H1 (cell line): ENCODE measurements at regions not wholly inside any gene's neighbourhood (a gene's known extent, or its start where the extent isn't known, plus 50 kb on each side); places are given as distances from the start of the nearest gene placed in this dataset.

Experiments used
- CTCF ChIA-PET: fragments of 300-600 bp; sonication (Branson Sonifier 250); formaldehyde crosslinking; loops from one replicate; lab custom pipeline; 2021; ENCODE audit not compliant: partially characterized antibody; lab: Charles Lee
- POLR2A ChIA-PET: fragments of 300-600 bp; sonication (Branson Sonifier 250); formaldehyde crosslinking; loops from one replicate; lab custom pipeline; 2021; ENCODE audit warnings: inconsistent platforms; ENCODE audit not compliant: partially characterized antibody; lab: Charles Lee
- DNase-seq, 2 experiments: peaks; one replicate each; pipeline versions ENCODE4 v3.0.0 to v3.0.0-alpha.2; 2010 to 2022; ENCODE audit warnings: low spot score in 2 of 2, low read depth in 1 of 2, mixed read lengths in 1 of 2
- FAIRE-seq: peaks from 2 replicates; lab custom pipeline; 2011; peaks lifted over from hg19 to GRCh38; lab: Jason Lieb, UNC
- H2AFZ ChIP-seq: 2 replicates; pipeline ENCODE4 v1.8.1; 2012; ENCODE audit warnings: low read length, inconsistent platforms
- H2AK5ac ChIP-seq: 2 replicates; pipeline ENCODE4 v1.6.1; 2013; ENCODE audit warnings: low read depth, low read length
- H2BK120ac ChIP-seq: replicated peaks from 2 replicates; pipeline ENCODE3; 2013; ENCODE audit warnings: low read depth, low read length, inconsistent platforms
- H2BK12ac ChIP-seq: 2 replicates; pipeline ENCODE4 v1.6.1; 2013; ENCODE audit warnings: low read depth, low read length
- H2BK15ac ChIP-seq: 2 replicates; pipeline ENCODE4 v1.6.1; 2013; ENCODE audit warnings: low read length
- H2BK20ac ChIP-seq: 2 replicates; pipeline ENCODE4 v1.6.1; 2013; ENCODE audit warnings: low read length
- H2BK5ac ChIP-seq: 2 replicates; pipeline ENCODE4 v1.6.1; 2013; ENCODE audit warnings: low read depth, low read length
- H3K14ac ChIP-seq: 2 replicates; pipeline ENCODE4 v1.6.1; 2013; ENCODE audit warnings: inconsistent platforms; ENCODE audit not compliant: insufficient read length
- H3K18ac ChIP-seq: 2 replicates; pipeline ENCODE4 v1.6.1; 2013; ENCODE audit warnings: low read length; ENCODE audit errors: extremely low read depth
- H3K23ac ChIP-seq: 2 replicates; pipeline ENCODE4 v1.6.1; 2013; ENCODE audit warnings: inconsistent platforms; ENCODE audit not compliant: insufficient read length
- H3K23me2 ChIP-seq: 2 replicates; pipeline ENCODE4 v1.6.1; 2013; ENCODE audit warnings: low read depth, low read length
- H3K27ac ChIP-seq: 2 replicates; pipeline ENCODE4 v1.6.1; 2011; ENCODE audit warnings: low read depth, low read length, inconsistent platforms
- H3K27me3 ChIP-seq, 4 experiments: replicated peaks in 1 of 4; 1 replicate in 1 of 4; 2 replicates in 3 of 4; pipeline versions ENCODE4 v1.6.1 to v1.8.1; 2011 to 2013; ENCODE audit warnings: low read length in 3 of 4, mild to moderate bottlenecking in 3 of 4, inconsistent platforms in 2 of 4, mixed read lengths in 2 of 4, moderate library complexity in 1 of 4; ENCODE audit not compliant: control insufficient read depth in 3 of 4, insufficient read depth in 3 of 4; ENCODE audit errors: extremely low read depth in 1 of 4
- H3K36me3 ChIP-seq, 4 experiments: 2 replicates each; pipeline versions ENCODE4 v1.6.1 to v1.8.1; 2011 to 2013; ENCODE audit warnings: mild to moderate bottlenecking in 4 of 4, low read length in 3 of 4, moderate library complexity in 2 of 4, control low read depth in 1 of 4, inconsistent platforms in 1 of 4; ENCODE audit not compliant: insufficient read depth in 4 of 4, control insufficient read depth in 2 of 4
- H3K4ac ChIP-seq: replicated peaks from 2 replicates; pipeline ENCODE3; 2013; ENCODE audit warnings: low read length, low read depth, mixed read lengths, inconsistent platforms; ENCODE audit not compliant: insufficient read length
- H3K4me1 ChIP-seq, 4 experiments: replicated peaks in 1 of 4; 1 replicate in 1 of 4; 2 replicates in 3 of 4; pipeline versions ENCODE4 v1.6.1 to v1.8.1; 2011 to 2013; ENCODE audit warnings: low read length in 3 of 4, inconsistent platforms in 2 of 4, mixed read lengths in 1 of 4; ENCODE audit not compliant: insufficient read depth in 4 of 4, control insufficient read depth in 3 of 4
- H3K4me2 ChIP-seq, 2 experiments: 2 replicates each; pipeline versions ENCODE4 v1.6.1 to v1.8.1; 2011 to 2013; ENCODE audit warnings: low read depth in 2 of 2, low read length in 2 of 2, control low read depth in 1 of 2, inconsistent platforms in 1 of 2, mild to moderate bottlenecking in 1 of 2; ENCODE audit not compliant: insufficient read depth in 1 of 2
- H3K4me3 ChIP-seq, 4 experiments: fragments of 200-600, 300-600 bp in 1 of 4; sonication (generic), shearing (Covaris generic), sonication (Bioruptor Twin) in 1 of 4; 2 replicates each; pipeline versions ENCODE4 v1.5.1 to v1.8.1; 2011 to 2016; ENCODE audit warnings: low read length in 4 of 4, low read depth in 3 of 4, control low read depth in 2 of 4, inconsistent platforms in 2 of 4, mild to moderate bottlenecking in 2 of 4, mixed read lengths in 1 of 4, moderate library complexity in 1 of 4; ENCODE audit not compliant: insufficient read depth in 2 of 4; ENCODE audit errors: extremely low read depth in 1 of 4
- H3K56ac ChIP-seq: replicated peaks from 2 replicates; pipeline ENCODE3; 2013; ENCODE audit warnings: low read depth, mild to moderate bottlenecking, mixed read lengths, low read length, inconsistent platforms; ENCODE audit not compliant: insufficient read length
- H3K79me1 ChIP-seq: 2 replicates; pipeline ENCODE4 v1.6.1; 2013; ENCODE audit warnings: low read depth, low read length, control low read depth
- H3K79me2 ChIP-seq, 2 experiments: 2 replicates each; pipeline versions ENCODE4 v1.6.1 to v1.8.1; 2012 to 2013; ENCODE audit warnings: low read length in 2 of 2, mild to moderate bottlenecking in 2 of 2, inconsistent platforms in 1 of 2; ENCODE audit not compliant: insufficient read depth in 2 of 2, control insufficient read depth in 1 of 2
- H3K9ac ChIP-seq, 4 experiments: replicated peaks in 1 of 4; 1 replicate in 1 of 4; 2 replicates in 3 of 4; pipeline versions ENCODE4 v1.6.1 to v1.8.1; 2011 to 2013; ENCODE audit warnings: low read depth in 3 of 4, low read length in 3 of 4, control low read depth in 2 of 4, mild to moderate bottlenecking in 2 of 4, moderate library complexity in 2 of 4, inconsistent platforms in 1 of 4; ENCODE audit errors: extremely low read depth in 1 of 4
- H3K9me3 ChIP-seq, 2 experiments: 2 replicates each; pipeline versions ENCODE4 v1.6.1 to v1.8.1; 2012 to 2013; ENCODE audit warnings: mild to moderate bottlenecking in 2 of 2, moderate library complexity in 2 of 2, control low read depth in 1 of 2, inconsistent platforms in 1 of 2, low read depth in 1 of 2, low read length in 1 of 2, mixed read lengths in 1 of 2; ENCODE audit not compliant: insufficient read depth in 2 of 2
- H4K20me1 ChIP-seq, 2 experiments: replicated peaks in 1 of 2; 2 replicates each; pipeline versions ENCODE3 to v1.8.1; 2011 to 2013; ENCODE audit warnings: inconsistent platforms in 2 of 2, low read length in 2 of 2, mild to moderate bottlenecking in 1 of 2; ENCODE audit not compliant: insufficient read depth in 2 of 2, control insufficient read depth in 1 of 2
- H4K5ac ChIP-seq: 2 replicates; pipeline ENCODE4 v1.6.1; 2013; ENCODE audit warnings: low read length, low read depth, mixed read lengths, inconsistent platforms; ENCODE audit not compliant: insufficient read length
- H4K8ac ChIP-seq: 2 replicates; pipeline ENCODE4 v1.8.0; 2013; ENCODE audit warnings: mild to moderate bottlenecking, moderate library complexity, low read length, inconsistent platforms; ENCODE audit not compliant: insufficient read depth; ENCODE audit errors: extremely low read depth
- H4K91ac ChIP-seq: replicated peaks from 2 replicates; pipeline ENCODE3; 2013; ENCODE audit warnings: low read length, mixed read lengths, inconsistent platforms; ENCODE audit not compliant: insufficient read length
- CEBPB ChIP-seq: IDR thresholded peaks from 2 replicates; pipeline ENCODE4 v1.6.1; 2012; ENCODE audit warnings: low read depth, low read length
- CTCF ChIP-seq, 3 experiments: IDR thresholded peaks; 1 replicate in 2 of 3; 2 replicates in 1 of 3; pipeline versions ENCODE4 v1.5.1 to v1.6.1; 2011; ENCODE audit warnings: low read length in 3 of 3, mild to moderate bottlenecking in 3 of 3, inconsistent platforms in 2 of 3, low read depth in 1 of 3, moderate library complexity in 1 of 3; ENCODE audit not compliant: insufficient read depth in 1 of 3; ENCODE audit errors: control extremely low read depth in 1 of 3
- EZH2 ChIP-seq: fragments of 200-600 bp; sonication (generic); IDR thresholded peaks from 2 replicates; pipeline ENCODE4 v1.7.1; 2012; ENCODE audit warnings: low read depth, mild to moderate bottlenecking, moderate library complexity, low read length, inconsistent platforms; ENCODE audit not compliant: severe bottlenecking
- HDAC2 ChIP-seq, 2 experiments: fragments of 300-600 bp in 1 of 2; sonication (generic) in 1 of 2; IDR thresholded peaks; 2 replicates each; pipeline ENCODE4 v1.6.1; 2011 to 2012; ENCODE audit warnings: low read depth in 2 of 2, low read length in 2 of 2, mild to moderate bottlenecking in 2 of 2, moderate library complexity in 2 of 2, borderline replicate concordance in 1 of 2, inconsistent platforms in 1 of 2
- NRF1 ChIP-seq: IDR thresholded peaks from 2 replicates; pipeline ENCODE4 v1.6.1; 2011; ENCODE audit warnings: mild to moderate bottlenecking, low read depth, low read length, improper control_type of control experiment
- POLR2AphosphoS5 ChIP-seq: IDR thresholded peaks from 2 replicates; pipeline ENCODE4 v1.6.1; 2011; ENCODE audit warnings: low read depth, low read length
- POU5F1 ChIP-seq: IDR thresholded peaks from 2 replicates; pipeline ENCODE4 v1.6.1; 2011; ENCODE audit warnings: low read depth, mild to moderate bottlenecking, low read length, moderate library complexity
- RFX5 ChIP-seq: IDR thresholded peaks from 2 replicates; pipeline ENCODE4 v1.6.1; 2011; ENCODE audit warnings: low read depth, low read length, improper control_type of control experiment, borderline replicate concordance
- RNF2 ChIP-seq: fragments of 200-900, 300-1000 bp; sonication (generic); IDR thresholded peaks from 2 replicates; pipeline ENCODE4 v1.7.1; 2016; ENCODE audit warnings: borderline replicate concordance, low read depth, mild to moderate bottlenecking, antibody characterized with exemption, low read length; ENCODE audit not compliant: poor library complexity, severe bottlenecking; ENCODE audit errors: missing control alignments
- SP1 ChIP-seq: IDR thresholded peaks from 2 replicates; pipeline ENCODE4 v1.6.1; 2011; ENCODE audit warnings: low read depth, low read length
- SP4 ChIP-seq: IDR thresholded peaks from 2 replicates; pipeline ENCODE4 v1.6.1; 2012; ENCODE audit warnings: low read length, inconsistent platforms
- WGBS, 2 experiments: shearing (Covaris generic) in 1 of 2; methylation state at CpG; one replicate each; pipeline versions ENCODE4 v1.1.6 to v1.1.7; 2013 to 2015; ENCODE audit warnings: low lambda C conversion rate in 2 of 2, mixed read lengths in 2 of 2, inconsistent platforms in 1 of 2, low coverage in 1 of 2, missing lambda C conversion rate in 1 of 2; ENCODE audit not compliant: insufficient replicate concordance in 2 of 2, insufficient coverage in 1 of 2, insufficient read length in 1 of 2; ENCODE audit errors: extremely low coverage in 1 of 2, missing lambda C conversion rate in 1 of 2; 5-methylcytosine and 5-hydroxymethylcytosine counted together

DNA sequence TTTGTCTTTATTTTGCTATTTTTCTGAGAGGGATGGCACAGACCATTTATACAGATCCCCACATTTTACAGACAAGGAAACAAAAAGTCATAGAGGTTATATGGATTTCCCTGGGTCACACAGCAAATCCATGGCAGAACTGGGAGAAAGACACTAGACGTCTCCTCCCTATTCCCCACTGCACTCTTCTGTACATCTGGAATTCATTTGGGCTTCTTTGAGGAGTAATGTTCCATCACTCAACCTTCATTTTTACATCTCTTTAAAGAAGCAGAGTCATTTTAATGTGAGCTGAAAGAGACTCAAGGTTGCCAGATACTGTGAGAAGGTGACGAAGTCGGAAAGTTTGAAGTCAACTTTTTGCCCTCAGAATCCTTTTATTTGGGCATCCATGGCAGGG, 207.3 kb downstream of the OTOR start:
- Histone ChIP-seq H2BK120ac (no peak overlapping the region), H3K9me3 (no peaks in the 10 kb centered on the region), H2AFZ (0 out of 2 replicates have a peak overlapping the region, but pooled peaks have one; percentile 45), H3K4me3 (no peak overlapping the region), H3K27ac (no peak overlapping the region), H3K23ac (no peak overlapping the region), H3K14ac (no peak overlapping the region), H3K56ac (no peak overlapping the region), H3K4me2 (no peak overlapping the region), H3K36me3 (no peaks in the 10 kb centered on the region), H4K20me1 (no peaks in the 10 kb centered on the region), H2BK15ac (no peak overlapping the region), H4K8ac (no peak overlapping the region), H3K9ac (no peak overlapping the region), H3K79me2 (no peaks in the 10 kb centered on the region), H3K4me1 (peaks cover 0 to 4% (median 1%) of the 10 kb centered on the region in 4 experiments; a peak in 3 of 7 replicates), H3K79me1 (no peaks in the 10 kb centered on the region), H2BK12ac (no peak overlapping the region), H2AK5ac (no peak overlapping the region), H4K5ac (no peak overlapping the region), H3K23me2 (no peaks in the 10 kb centered on the region), H3K27me3 (no peaks in the 10 kb centered on the region), H2BK5ac (no peak overlapping the region), H4K91ac (no peak overlapping the region), H2BK20ac (no peak overlapping the region), H3K4ac (no peak overlapping the region), H3K18ac (no peak overlapping the region; the same call in 1 of the 2 replicates)
- WGBS, 2 experiments: 85% methylated on average over 3 of the region's 3 CpGs; no CpG with 5 or more reads in 1 of the 2 experiments
- FAIRE-seq (no peak), DNase-seq (no peak)
- CTCF ChIA-PET: interaction anchor here (0.6 to 1.3 kb wide), 2 partner anchors 32 to 134 kb away, joined by 3 to 4 read pairs; no protein-coding TSS in a partner anchor
- POLR2A ChIA-PET: no interaction called here
- no peak for TF ChIP-seq POLR2AphosphoS5
- no peak for TF ChIP-seq CTCF (IDR thresholded peaks at IDR 0.05; ENCODE audit: control extremely low read depth in 1 of 3, insufficient read depth in 1 of 3, low read depth in 1 of 3, low read length in 3 of 3)
- no peak for TF ChIP-seq RFX5
- no peak for TF ChIP-seq RNF2
- TF ChIP-seq POU5F1: no peak
- no peak for TF ChIP-seq HDAC2 (IDR thresholded peaks at IDR 0.05; ENCODE audit: borderline replicate concordance in 1 of 2, low read depth in 2 of 2, low read length in 2 of 2)
- TF ChIP-seq CEBPB: no peak
- TF ChIP-seq EZH2: no peak
- no peak for TF ChIP-seq SP1
- no peak for TF ChIP-seq NRF1
- TF ChIP-seq SP4: no peak
